Peyer's patch (tissue), 4 donors: ENCODE measurements at regions not wholly inside any gene's neighbourhood (a gene's known extent, or its start where the extent isn't known, plus 50 kb on each side); places are given as distances from the start of the nearest gene placed in this dataset.

Experiments
- POLR2A ChIP-seq, 2 donors: fragments of 450-650 bp; IDR thresholded peaks; one replicate each; pipeline ENCODE4 v1.5.1; 2017; ENCODE audit warnings: antibody characterized with exemption in 2 of 2, mild to moderate bottlenecking in 2 of 2, moderate library complexity in 2 of 2
- TF ChIP-seq, protein P1 (sequence below), 6 experiments: fragments of 450-650 bp in 4 of 6; fragments of 200-600 bp in 2 of 6; sonication (generic) in 1 of 6; IDR thresholded peaks; one replicate each; pipeline ENCODE4 v1.5.1; 2017 to 2019; ENCODE audit warnings: antibody characterized with exemption in 6 of 6, mild to moderate bottlenecking in 3 of 6, moderate library complexity in 1 of 6

DNA sequence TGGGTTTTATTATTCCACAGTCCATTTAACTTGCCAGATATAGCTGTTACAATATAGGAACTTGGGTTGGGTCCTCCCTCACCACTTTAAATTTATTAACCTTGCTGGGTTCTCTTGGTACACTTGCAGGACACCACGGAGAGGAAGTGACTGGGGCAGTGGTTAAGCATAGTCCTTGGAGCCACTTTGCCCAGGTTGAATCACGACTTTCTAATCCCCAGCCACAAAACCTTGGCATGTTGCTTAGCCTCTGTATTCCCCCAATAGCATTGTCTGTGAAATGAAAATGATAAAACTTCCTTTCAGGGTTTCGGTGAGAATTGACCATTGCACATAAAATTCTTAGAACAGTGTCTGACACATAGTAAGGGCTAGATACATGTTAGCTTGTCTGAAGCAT lies 221.2 kb downstream of the IRS1 start:
- TF ChIP-seq, protein P1, sequence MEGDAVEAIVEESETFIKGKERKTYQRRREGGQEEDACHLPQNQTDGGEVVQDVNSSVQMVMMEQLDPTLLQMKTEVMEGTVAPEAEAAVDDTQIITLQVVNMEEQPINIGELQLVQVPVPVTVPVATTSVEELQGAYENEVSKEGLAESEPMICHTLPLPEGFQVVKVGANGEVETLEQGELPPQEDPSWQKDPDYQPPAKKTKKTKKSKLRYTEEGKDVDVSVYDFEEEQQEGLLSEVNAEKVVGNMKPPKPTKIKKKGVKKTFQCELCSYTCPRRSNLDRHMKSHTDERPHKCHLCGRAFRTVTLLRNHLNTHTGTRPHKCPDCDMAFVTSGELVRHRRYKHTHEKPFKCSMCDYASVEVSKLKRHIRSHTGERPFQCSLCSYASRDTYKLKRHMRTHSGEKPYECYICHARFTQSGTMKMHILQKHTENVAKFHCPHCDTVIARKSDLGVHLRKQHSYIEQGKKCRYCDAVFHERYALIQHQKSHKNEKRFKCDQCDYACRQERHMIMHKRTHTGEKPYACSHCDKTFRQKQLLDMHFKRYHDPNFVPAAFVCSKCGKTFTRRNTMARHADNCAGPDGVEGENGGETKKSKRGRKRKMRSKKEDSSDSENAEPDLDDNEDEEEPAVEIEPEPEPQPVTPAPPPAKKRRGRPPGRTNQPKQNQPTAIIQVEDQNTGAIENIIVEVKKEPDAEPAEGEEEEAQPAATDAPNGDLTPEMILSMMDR (IDR thresholded peaks at IDR 0.05): no peak
- TF ChIP-seq POLR2A (IDR thresholded peaks at IDR 0.05): no peak
